ENCODE measurements at regions not wholly inside any gene's neighbourhood (a gene's known extent, or its start where the extent isn't known, plus 50 kb on each side); places are given as distances from the start of the nearest gene placed in this dataset.

GRCh38 chr6:105954148-105954547 lies 132.0 kb upstream of the PRDM1 start:
- DNase-seq = no peak

GRCh38 chr6:105952772-105953690 lies 133.1 kb upstream of the PRDM1 start:
- DNase-seq = no peak

GRCh38 chr6:105952326-105952725 lies 133.8 kb upstream of the PRDM1 start:
- no peak for DNase-seq

GRCh38 chr6:105951322-105951721 lies 134.8 kb upstream of the PRDM1 start:
- DNase-seq = no peak

- DNase-seq = no peak
These were observed 136.3 kb upstream of the PRDM1 start for GRCh38 chr6:105949869-105950268.

- DNase-seq = no peak
These were observed 142.6 kb upstream of the PRDM1 start for GRCh38 chr6:105943514-105943913.

- DNase-seq = no peak
These were observed 144.3 kb upstream of the PRDM1 start for GRCh38 chr6:105941621-105942412.

GRCh38 chr6:105940990-105941389 lies 145.1 kb upstream of the PRDM1 start:
- DNase-seq = no peak

GRCh38 chr6:105936972-105937371 lies 149.2 kb upstream of the PRDM1 start:
- no peak for DNase-seq

- no peak for DNase-seq
These were observed 150.7 kb upstream of the PRDM1 start for GRCh38 chr6:105935416-105935815.

- DNase-seq = no peak
These were observed 151.4 kb upstream of the PRDM1 start for GRCh38 chr6:105934708-105935107.

- DNase-seq = no peak
These were observed 153.7 kb upstream of the PRDM1 start for GRCh38 chr6:105932440-105932839.

- no peak for DNase-seq
These were observed 156.5 kb upstream of the PRDM1 start for GRCh38 chr6:105929626-105930025.

- DNase-seq = no peak
These were observed 159.8 kb upstream of the PRDM1 start for GRCh38 chr6:105926318-105926717.

GRCh38 chr6:105925706-105926105 lies 160.4 kb upstream of the PRDM1 start:
- no peak for DNase-seq

GRCh38 chr6:105921781-105922180 lies 164.4 kb upstream of the PRDM1 start:
- DNase-seq = no peak

- no peak for DNase-seq
These were observed 166.1 kb upstream of the PRDM1 start for GRCh38 chr6:105920071-105920470.

GRCh38 chr6:105917038-105917695 lies 169.0 kb upstream of the PRDM1 start:
- DNase-seq = no peak

GRCh38 chr6:105911106-105911629 lies 175.0 kb upstream of the PRDM1 start:
- DNase-seq = no peak

GRCh38 chr6:105909106-105909505 lies 177.0 kb upstream of the PRDM1 start:
- no peak for DNase-seq

GRCh38 chr6:105907991-105908390 lies 178.1 kb upstream of the PRDM1 start:
- no peak for DNase-seq

GRCh38 chr6:105907301-105907700 lies 178.8 kb upstream of the PRDM1 start:
- no peak for DNase-seq

- no peak for DNase-seq
These were observed 183.6 kb upstream of the PRDM1 start for GRCh38 chr6:105902401-105903031.
